ENCODE measurements at regions not wholly inside any gene's neighbourhood (a gene's known extent, or its start where the extent isn't known, plus 50 kb on each side); places are given as distances from the start of the nearest gene placed in this dataset.
"Not testable (repeated sequence)": the region's sequence is repeated elsewhere in the genome, so short reads cannot be mapped to it uniquely, and the experiment has no call there.

DNA sequence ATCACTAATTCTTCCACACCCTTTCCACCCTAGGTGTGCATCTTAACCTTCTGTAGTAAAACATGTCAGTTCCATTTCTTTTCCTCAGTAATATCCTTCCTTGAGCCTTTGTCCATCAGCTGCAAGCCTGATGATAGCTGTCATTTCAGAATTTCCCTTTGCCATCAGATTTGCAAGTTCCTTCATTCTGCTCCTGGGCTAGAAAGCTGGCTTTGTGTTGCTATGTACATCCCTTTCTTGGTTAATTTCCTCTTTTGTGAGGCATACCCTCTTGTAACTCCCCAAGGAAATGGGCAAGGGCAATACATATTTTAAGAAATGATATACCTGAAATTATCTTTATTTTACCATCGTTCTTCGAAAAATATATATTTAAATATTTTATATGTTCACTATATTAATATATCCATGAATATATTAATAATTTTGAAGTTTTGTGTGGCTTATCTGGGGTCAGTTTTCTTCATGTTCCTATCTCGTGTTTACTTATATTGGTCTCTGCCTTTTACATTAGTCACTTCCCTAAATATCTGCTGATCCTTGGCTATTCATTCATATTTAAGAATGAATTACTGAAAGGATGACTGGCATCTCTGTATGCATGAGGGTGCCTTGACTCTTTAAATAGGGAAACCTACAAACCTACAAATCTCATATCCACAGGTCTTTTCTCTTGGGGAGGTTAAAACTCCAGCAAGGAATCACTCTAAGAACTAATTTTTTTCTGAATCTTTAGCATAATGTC, 143.8 kb downstream of the ZNF22 start:
- H3K9me3 ChIP-seq = peaks cover 0 to 4% (median 0%) of the 10 kb centered on the region in 12 donors

DNA sequence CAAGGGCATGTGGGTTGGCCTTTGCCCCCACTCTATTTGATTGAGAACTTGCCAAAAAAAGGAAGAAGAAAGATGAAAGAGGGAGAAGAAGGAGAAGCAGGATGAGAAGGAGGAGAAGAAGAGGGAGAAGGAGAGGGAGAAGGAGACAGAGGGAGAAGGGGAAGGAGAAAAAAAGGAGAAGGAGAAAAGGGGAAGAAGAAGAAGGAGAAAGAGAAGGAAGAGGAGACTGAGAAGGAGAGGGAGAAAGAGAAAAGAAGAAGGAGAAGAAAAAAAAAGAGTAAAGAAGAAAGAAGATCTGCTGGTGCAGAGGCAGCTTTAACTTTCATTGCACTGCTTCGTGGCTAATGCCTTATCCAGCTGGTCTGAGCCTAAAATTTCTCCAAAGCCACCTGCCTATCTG, 144.4 kb downstream of the ZNF22 start:
- H3K27ac ChIP-seq, ATAC-seq: not testable (repeated sequence)
- WGBS, 4 donors = 70 to 88% (median 74%) methylated on average over 1 of the region's 1 CpG

More for the DNA sequence above, 143.8 kb downstream of the ZNF22 start:
- Histone ChIP-seq H3K4me3 (no peak overlapping the region), H3K27ac (peak overlapping the region in 1 of 12 donors; percentile 10), H3K4me1 (no peaks in the 10 kb centered on the region), H3K27me3 (no peaks in the 10 kb centered on the region), H3K36me3 (no peaks in the 10 kb centered on the region)
- intact Hi-C loops (cut with DNase I) = no loop called here
- TF ChIP-seq, protein P1, sequence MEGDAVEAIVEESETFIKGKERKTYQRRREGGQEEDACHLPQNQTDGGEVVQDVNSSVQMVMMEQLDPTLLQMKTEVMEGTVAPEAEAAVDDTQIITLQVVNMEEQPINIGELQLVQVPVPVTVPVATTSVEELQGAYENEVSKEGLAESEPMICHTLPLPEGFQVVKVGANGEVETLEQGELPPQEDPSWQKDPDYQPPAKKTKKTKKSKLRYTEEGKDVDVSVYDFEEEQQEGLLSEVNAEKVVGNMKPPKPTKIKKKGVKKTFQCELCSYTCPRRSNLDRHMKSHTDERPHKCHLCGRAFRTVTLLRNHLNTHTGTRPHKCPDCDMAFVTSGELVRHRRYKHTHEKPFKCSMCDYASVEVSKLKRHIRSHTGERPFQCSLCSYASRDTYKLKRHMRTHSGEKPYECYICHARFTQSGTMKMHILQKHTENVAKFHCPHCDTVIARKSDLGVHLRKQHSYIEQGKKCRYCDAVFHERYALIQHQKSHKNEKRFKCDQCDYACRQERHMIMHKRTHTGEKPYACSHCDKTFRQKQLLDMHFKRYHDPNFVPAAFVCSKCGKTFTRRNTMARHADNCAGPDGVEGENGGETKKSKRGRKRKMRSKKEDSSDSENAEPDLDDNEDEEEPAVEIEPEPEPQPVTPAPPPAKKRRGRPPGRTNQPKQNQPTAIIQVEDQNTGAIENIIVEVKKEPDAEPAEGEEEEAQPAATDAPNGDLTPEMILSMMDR (IDR thresholded peaks at IDR 0.05) = no peak
- no peak for TF ChIP-seq POLR2A (IDR thresholded peaks at IDR 0.05)
- no peak for ATAC-seq
- DNase-seq = no peak
- WGBS, 4 donors = 85 to 91% (median 88%) methylated on average over 3 of the region's 3 CpGs

DNA sequence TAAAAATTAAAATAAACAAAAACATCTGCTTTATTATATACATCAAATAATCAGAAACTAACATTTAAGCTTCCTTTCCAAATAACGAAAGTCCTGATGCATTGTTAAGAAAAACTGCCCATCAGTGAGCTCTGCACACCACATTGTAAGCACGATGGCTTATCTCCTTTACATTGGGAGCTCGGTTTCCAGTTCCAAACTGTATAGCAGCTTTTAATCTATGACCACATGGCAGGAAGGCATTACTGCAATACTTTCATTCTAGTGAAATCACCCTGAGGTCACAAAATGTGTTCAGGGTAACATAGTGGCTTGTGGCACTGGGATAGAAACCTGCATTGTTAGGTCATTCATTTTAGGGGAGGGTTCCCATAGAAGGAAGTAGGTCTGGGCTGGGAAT, 146.3 kb downstream of the ZNF22 start:
- Histone ChIP-seq H3K27ac (no peak overlapping the region), H3K9me3 (peaks cover 0 to 4% (median 0%) of the 10 kb centered on the region in 12 donors), H3K4me3 (no peak overlapping the region), H3K4me1 (no peaks in the 10 kb centered on the region), H3K27me3 (no peaks in the 10 kb centered on the region), H3K36me3 (no peaks in the 10 kb centered on the region)
- DNase-seq (no peak), ATAC-seq (no peak)
- 50 to 69% (median 51%) methylated on average over 3 of the region's 3 CpGs for WGBS, 4 donors
- intact Hi-C loops (cut with DNase I) = no loop called here
- TF ChIP-seq, protein P1 (IDR thresholded peaks at IDR 0.05) = no peak
- no peak for TF ChIP-seq POLR2A (IDR thresholded peaks at IDR 0.05)

More for the DNA sequence above, 144.4 kb downstream of the ZNF22 start:
- H3K9me3 ChIP-seq; DNase-seq; H3K36me3 ChIP-seq; H3K4me1 ChIP-seq; intact Hi-C loops (cut with DNase I); H3K4me3 ChIP-seq; H3K27me3 ChIP-seq: not testable (repeated sequence)

DNA sequence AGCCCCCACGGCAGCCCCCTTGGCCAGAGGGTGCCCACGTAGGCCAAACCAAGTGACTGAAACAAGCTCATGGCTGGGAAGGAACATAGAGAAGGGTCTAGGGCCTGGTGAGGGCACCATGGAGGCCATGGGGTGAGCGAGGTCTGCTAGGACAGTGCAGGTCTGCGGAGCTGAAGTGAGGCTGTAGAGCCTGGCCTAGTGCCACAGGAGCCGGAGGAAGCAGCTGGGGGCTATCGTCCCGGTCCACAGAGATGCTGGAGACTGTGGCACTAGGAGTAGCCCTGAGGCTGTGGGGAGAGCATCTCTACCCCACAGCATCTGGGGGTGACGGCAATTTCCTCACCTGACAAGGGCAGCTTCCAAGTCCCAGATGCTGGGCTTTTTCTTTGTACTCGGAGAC, 150.3 kb downstream of the ZNF22 start:
- Histone ChIP-seq H3K27ac (no peak overlapping the region), H3K9me3 (no peaks in the 10 kb centered on the region), H3K4me1 (no peaks in the 10 kb centered on the region), H3K27me3 (no peaks in the 10 kb centered on the region), H3K36me3 (no peaks in the 10 kb centered on the region), H3K4me3 (no peak overlapping the region)
- TF ChIP-seq, protein P1 (IDR thresholded peaks at IDR 0.05) = no peak
- TF ChIP-seq POLR2A (IDR thresholded peaks at IDR 0.05) = no peak
- no peak for ATAC-seq
- WGBS, 4 donors = 91 to 97% (median 93%) methylated on average over 8 to 9 of the region's 9 CpGs
- peak in 1 of 5 donors; percentile 47 for DNase-seq
- intact Hi-C loops (cut with DNase I) = no loop called here
